WTC11 (cell line): ENCODE measurements at regions not wholly inside any gene's neighbourhood (a gene's known extent, or its start where the extent isn't known, plus 50 kb on each side); places are given as distances from the start of the nearest gene placed in this dataset.
"Not testable (repeated sequence)": the region's sequence is repeated elsewhere in the genome, so short reads cannot be mapped to it uniquely, and the experiment has no call there.

Experiments used
- ARID4B ChIP-seq: sonication (generic); formaldehyde crosslinking; IDR thresholded peaks from 2 replicates; pipeline ENCODE4 v1.8.0; 2023; ENCODE audit warnings: missing genetic modification reagents, mild to moderate bottlenecking, borderline replicate concordance
- CTCF ChIP-seq: fragments of 200-600 bp; IDR thresholded peaks from 2 replicates; pipeline ENCODE4 v1.8.0; 2022; ENCODE audit warnings: antibody characterized with exemption
- HMGXB4 ChIP-seq: sonication (generic); formaldehyde crosslinking; IDR thresholded peaks from 2 replicates; pipeline ENCODE4 v1.8.1; 2023; ENCODE audit warnings: mild to moderate bottlenecking, moderate library complexity, missing genetic modification reagents
- JUN ChIP-seq: sonication (generic); formaldehyde crosslinking; IDR thresholded peaks from 2 replicates; pipeline ENCODE4 v1.8.0; 2023; ENCODE audit warnings: mild to moderate bottlenecking, missing genetic modification reagents
- MAX ChIP-seq: sonication (generic); formaldehyde crosslinking; IDR thresholded peaks from 2 replicates; pipeline ENCODE4 v1.8.0; 2022; ENCODE audit warnings: mild to moderate bottlenecking, missing genetic modification reagents
- ZNF423 ChIP-seq: fragments of 250-450 bp; sonication (Bioruptor Pico); IDR thresholded peaks from 2 replicates; pipeline ENCODE4 v2.1.2; 2022; ENCODE audit warnings: mild to moderate bottlenecking, moderate library complexity
- TF ChIP-seq, protein P1 (sequence below): sonication (generic); formaldehyde crosslinking; IDR thresholded peaks from 2 replicates; pipeline ENCODE4 v1.8.1; 2022; ENCODE audit warnings: low read depth, missing genetic modification reagents, borderline replicate concordance

DNA sequence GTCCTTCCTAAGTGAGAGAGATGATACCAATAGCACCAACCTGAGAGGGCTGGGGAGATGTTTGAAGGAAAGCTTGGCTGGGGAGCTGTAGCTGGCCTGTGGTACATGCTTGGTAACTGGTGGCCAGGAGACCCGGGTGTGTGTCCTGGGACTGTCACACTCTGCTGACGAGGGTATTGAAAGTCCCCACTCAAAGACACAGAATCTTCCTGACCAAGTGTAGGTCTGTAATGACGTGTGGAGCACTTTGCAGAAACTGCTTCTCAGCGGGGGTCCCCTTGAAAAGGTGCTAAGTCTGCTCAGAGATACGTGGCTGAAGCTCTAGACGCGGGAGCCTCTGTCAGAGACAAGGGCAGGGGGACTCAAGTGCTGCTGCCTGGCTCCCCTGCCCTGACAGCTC is 230.4 kb upstream of the PLGLB2 start:
- not testable (repeated sequence) for TF ChIP-seq ZNF423 (CRISPR knock-in tag); CTCF; HMGXB4; ARID4B; JUN (CRISPR knock-in tag); MAX
- TF ChIP-seq, protein P1, sequence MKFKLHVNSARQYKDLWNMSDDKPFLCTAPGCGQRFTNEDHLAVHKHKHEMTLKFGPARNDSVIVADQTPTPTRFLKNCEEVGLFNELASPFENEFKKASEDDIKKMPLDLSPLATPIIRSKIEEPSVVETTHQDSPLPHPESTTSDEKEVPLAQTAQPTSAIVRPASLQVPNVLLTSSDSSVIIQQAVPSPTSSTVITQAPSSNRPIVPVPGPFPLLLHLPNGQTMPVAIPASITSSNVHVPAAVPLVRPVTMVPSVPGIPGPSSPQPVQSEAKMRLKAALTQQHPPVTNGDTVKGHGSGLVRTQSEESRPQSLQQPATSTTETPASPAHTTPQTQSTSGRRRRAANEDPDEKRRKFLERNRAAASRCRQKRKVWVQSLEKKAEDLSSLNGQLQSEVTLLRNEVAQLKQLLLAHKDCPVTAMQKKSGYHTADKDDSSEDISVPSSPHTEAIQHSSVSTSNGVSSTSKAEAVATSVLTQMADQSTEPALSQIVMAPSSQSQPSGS (CRISPR knock-in tag), result not testable (repeated sequence)
